ENCODE measurements at regions not wholly inside any gene's neighbourhood (a gene's known extent, or its start where the extent isn't known, plus 50 kb on each side); places are given as distances from the start of the nearest gene placed in this dataset.

DNA sequence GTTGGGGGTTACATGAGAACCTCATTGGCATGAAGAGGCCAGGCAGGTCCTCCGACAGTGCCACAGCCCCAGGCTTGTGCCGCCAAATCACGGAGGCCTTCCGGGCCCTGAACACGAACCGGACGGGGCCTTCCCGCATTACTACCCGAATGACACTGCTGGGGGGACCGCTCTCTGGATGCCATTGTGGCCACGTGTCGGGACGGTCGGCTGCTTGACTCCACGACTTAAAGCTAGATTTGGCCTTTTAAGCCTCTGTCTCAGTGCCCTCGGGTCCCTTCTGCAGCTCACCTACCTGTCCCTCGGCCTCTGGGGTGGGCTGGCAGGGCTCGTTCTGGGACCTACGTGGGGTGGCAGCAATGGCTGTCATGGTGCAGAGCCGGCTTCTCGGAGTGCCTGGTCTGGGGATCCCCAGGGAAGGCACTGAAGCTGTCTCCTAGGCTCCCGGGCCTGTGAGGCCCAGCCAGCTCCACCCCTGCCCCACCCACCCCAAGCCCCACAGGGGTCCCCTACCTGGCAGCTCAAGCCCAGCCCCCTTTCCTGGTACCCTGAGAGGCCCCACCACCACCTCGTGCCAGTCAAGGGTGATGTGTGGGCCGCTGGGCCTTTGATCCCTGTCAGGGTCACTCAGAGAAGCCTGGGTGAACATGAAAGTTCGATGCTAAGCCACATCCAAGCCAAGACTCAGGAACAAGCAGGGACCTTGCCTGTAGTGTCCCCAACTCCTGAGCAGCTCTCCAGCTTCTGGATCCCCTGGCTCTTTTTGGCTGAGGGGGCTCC lies 245.8 kb upstream of the SGCG start:
- TF ChIP-seq, protein P1, sequence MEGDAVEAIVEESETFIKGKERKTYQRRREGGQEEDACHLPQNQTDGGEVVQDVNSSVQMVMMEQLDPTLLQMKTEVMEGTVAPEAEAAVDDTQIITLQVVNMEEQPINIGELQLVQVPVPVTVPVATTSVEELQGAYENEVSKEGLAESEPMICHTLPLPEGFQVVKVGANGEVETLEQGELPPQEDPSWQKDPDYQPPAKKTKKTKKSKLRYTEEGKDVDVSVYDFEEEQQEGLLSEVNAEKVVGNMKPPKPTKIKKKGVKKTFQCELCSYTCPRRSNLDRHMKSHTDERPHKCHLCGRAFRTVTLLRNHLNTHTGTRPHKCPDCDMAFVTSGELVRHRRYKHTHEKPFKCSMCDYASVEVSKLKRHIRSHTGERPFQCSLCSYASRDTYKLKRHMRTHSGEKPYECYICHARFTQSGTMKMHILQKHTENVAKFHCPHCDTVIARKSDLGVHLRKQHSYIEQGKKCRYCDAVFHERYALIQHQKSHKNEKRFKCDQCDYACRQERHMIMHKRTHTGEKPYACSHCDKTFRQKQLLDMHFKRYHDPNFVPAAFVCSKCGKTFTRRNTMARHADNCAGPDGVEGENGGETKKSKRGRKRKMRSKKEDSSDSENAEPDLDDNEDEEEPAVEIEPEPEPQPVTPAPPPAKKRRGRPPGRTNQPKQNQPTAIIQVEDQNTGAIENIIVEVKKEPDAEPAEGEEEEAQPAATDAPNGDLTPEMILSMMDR (conservative IDR thresholded peaks at IDR 0.05; ENCODE audit: low read depth, low read length): no peak
- TF ChIP-seq EZH2 (IDR thresholded peaks at IDR 0.05; ENCODE audit: low read length, unreplicated experiment): no peak
- no peak for TF ChIP-seq EZH2phosphoT487 (IDR thresholded peaks at IDR 0.05; ENCODE audit: borderline replicate concordance, low read length)
